ENCODE measurements at regions not wholly inside any gene's neighbourhood (a gene's known extent, or its start where the extent isn't known, plus 50 kb on each side); places are given as distances from the start of the nearest gene placed in this dataset.

DNA sequence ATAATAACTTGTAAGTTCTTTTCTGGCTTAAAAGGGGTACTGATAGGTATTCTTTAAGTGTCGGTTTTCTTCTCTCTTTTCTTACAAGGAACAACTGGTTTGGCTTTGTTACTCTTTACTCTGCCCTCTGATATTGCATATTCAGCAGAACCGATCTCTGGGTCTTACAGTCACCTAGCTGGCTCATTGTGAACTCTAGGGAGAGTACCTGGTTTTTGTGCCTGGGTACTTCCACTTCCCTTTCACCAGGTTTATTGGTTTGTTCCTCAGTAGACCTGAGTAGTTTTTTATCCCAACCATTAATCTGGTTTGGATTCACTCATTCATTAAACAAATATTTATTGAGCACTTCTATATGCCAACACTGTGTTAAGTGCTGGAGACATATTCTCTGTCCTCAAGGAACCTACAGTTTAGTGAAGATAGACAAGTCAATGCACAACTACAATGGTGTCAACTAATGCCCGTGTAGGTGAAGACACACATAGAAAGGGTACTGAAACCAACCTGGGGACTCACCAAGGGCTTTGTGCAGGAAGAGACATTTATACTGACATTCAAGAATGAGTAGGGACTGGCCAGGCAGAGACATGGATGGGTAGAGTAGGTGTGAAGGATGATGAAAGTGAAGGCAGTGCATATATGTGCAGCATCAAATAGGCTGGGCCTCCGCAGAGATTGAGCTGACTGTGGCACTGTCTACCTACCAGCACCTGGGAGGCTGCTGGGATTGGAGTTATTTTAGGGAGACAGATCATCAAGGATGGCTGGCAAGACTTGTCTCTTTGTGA lies 348.8 kb upstream of the C11orf87 start:
- ATAC-seq (no peak), DNase-seq (no peak)
- TF ChIP-seq POLR2A (IDR thresholded peaks at IDR 0.05), result no peak
- TF ChIP-seq, protein P1, sequence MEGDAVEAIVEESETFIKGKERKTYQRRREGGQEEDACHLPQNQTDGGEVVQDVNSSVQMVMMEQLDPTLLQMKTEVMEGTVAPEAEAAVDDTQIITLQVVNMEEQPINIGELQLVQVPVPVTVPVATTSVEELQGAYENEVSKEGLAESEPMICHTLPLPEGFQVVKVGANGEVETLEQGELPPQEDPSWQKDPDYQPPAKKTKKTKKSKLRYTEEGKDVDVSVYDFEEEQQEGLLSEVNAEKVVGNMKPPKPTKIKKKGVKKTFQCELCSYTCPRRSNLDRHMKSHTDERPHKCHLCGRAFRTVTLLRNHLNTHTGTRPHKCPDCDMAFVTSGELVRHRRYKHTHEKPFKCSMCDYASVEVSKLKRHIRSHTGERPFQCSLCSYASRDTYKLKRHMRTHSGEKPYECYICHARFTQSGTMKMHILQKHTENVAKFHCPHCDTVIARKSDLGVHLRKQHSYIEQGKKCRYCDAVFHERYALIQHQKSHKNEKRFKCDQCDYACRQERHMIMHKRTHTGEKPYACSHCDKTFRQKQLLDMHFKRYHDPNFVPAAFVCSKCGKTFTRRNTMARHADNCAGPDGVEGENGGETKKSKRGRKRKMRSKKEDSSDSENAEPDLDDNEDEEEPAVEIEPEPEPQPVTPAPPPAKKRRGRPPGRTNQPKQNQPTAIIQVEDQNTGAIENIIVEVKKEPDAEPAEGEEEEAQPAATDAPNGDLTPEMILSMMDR (IDR thresholded peaks at IDR 0.05), result no peak
- Histone ChIP-seq H3K27me3 (no peaks in the 10 kb centered on the region), H3K36me3 (no peaks in the 10 kb centered on the region), H3K27ac (no peak overlapping the region), H3K9me3 (no peaks in the 10 kb centered on the region), H3K4me3 (no peak overlapping the region), H3K4me1 (no peaks in the 10 kb centered on the region)
- WGBS (ENCODE audit: insufficient coverage, low coverage, low lambda C conversion rate, missing lambda C conversion rate), result 54% methylated on average over 4 of the region's 4 CpGs
- intact Hi-C loops (cut with DNase I), result no loop called here

DNA sequence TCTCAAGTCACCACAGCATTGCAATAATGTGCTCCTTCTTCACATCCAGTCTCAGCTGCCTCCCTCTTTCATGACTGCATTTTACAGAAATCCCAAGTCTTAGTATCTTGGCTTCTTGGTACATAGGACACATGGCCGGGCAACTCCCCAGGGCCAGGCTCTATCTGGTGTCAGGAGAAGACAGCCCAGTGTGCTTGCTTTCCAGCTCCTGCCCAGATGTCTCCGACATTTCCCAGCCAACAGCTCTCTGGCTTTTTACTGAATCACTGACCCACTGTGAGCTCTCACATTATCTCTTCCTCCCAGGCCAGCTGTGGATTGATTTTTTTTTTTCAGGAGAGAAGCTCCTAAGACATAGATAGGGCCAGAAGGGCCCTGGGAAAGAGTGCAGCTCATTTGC lies 346.0 kb upstream of the C11orf87 start:
- Histone ChIP-seq H3K36me3 (no peaks in the 10 kb centered on the region), H3K9me3 (no peaks in the 10 kb centered on the region), H3K4me3 (no peak overlapping the region), H3K4me1 (no peaks in the 10 kb centered on the region), H3K27me3 (no peaks in the 10 kb centered on the region), H3K27ac (no peak overlapping the region)
- TF ChIP-seq POLR2A (IDR thresholded peaks at IDR 0.05), result no peak
- TF ChIP-seq, protein P1 (IDR thresholded peaks at IDR 0.05), result no peak
- DNase-seq (no peak), ATAC-seq (no peak)
- intact Hi-C loops (cut with DNase I), result no loop called here
- WGBS (ENCODE audit: insufficient coverage, low coverage, low lambda C conversion rate, missing lambda C conversion rate), result 29% methylated on average over 1 of the region's 2 CpGs

DNA sequence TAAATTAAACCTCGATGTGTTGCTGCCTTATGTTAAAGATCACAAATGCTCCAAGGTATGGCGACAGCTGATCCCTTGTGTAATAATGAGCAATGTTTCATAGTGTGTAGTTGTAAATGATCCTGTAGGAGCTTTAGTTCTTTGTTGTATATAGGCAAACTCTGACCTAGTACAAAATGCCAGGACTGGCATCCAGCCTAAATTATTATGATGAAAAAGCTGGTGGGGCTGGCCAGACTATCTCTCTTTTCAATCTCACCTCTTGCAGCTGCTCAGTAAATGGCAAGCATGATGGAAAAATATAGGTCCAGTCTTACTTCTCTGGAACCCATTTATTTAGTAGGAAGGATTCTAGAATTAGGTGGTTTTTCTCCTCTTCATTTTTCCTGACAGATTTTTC lies 345.1 kb upstream of the C11orf87 start:
- Histone ChIP-seq H3K4me1 (no peaks in the 10 kb centered on the region), H3K9me3 (no peaks in the 10 kb centered on the region), H3K27me3 (no peaks in the 10 kb centered on the region), H3K4me3 (no peak overlapping the region), H3K27ac (no peak overlapping the region), H3K36me3 (no peaks in the 10 kb centered on the region)
- no peak for DNase-seq
- intact Hi-C loops (cut with DNase I), result no loop called here
- ATAC-seq, result no peak
- WGBS (ENCODE audit: insufficient coverage, low coverage, low lambda C conversion rate, missing lambda C conversion rate), result no CpG with 5 or more reads among the region's 2 CpGs
- no peak for TF ChIP-seq POLR2A (IDR thresholded peaks at IDR 0.05)
- TF ChIP-seq, protein P1 (IDR thresholded peaks at IDR 0.05), result no peak

- DNase-seq (no peak), ATAC-seq (no peak)
- 57% methylated on average over 3 of the region's 3 CpGs for WGBS (ENCODE audit: insufficient coverage, low coverage, low lambda C conversion rate, missing lambda C conversion rate)
These were observed 344.6 kb upstream of the C11orf87 start for GRCh38 chr11:109077291-109077920.

More at GRCh38 chr11:109077291-109077920, 344.6 kb upstream of the C11orf87 start:
- TF ChIP-seq, protein P1 (IDR thresholded peaks at IDR 0.05), result no peak
- no peak for TF ChIP-seq POLR2A (IDR thresholded peaks at IDR 0.05)
- no peaks in the 10 kb centered on the region for H3K36me3 ChIP-seq
- no peaks in the 10 kb centered on the region for H3K27me3 ChIP-seq
- intact Hi-C loops (cut with DNase I), result no loop called here
- H3K9me3 ChIP-seq, result no peaks in the 10 kb centered on the region
- H3K27ac ChIP-seq, result no peak overlapping the region
- H3K4me3 ChIP-seq, result no peak overlapping the region
- H3K4me1 ChIP-seq, result no peaks in the 10 kb centered on the region

Data from right lobe of liver (tissue), 6 donors.